WERI-Rb-1 (cell line): ENCODE measurements at regions not wholly inside any gene's neighbourhood (a gene's known extent, or its start where the extent isn't known, plus 50 kb on each side); places are given as distances from the start of the nearest gene placed in this dataset.

Experiments
- DNase-seq: peaks from one replicate; pipeline ENCODE4 v3.0.0-alpha.2; 2020
- H3K27ac ChIP-seq: fragments of 250-450 bp; sonication (Bioruptor Pico); 2 replicates; pipeline ENCODE4 v1.5.1; 2020; ENCODE audit warnings: mild to moderate bottlenecking, moderate library complexity
- H3K27me3 ChIP-seq: fragments of 250-450 bp; sonication (Bioruptor Pico); 2 replicates; pipeline ENCODE4 v1.5.1; 2021; ENCODE audit warnings: mild to moderate bottlenecking, low read depth, moderate library complexity; ENCODE audit not compliant: insufficient read depth, severe bottlenecking
- H3K36me3 ChIP-seq: fragments of 250-450 bp; sonication (Bioruptor Pico); 2 replicates; pipeline ENCODE4 v1.5.1; 2020; ENCODE audit warnings: mild to moderate bottlenecking, moderate library complexity
- H3K4me3 ChIP-seq: 2 replicates; pipeline ENCODE4 v1.5.1; 2011; ENCODE audit warnings: low read depth, mild to moderate bottlenecking, control low read depth, low read length
- H3K9me3 ChIP-seq: fragments of 250-450 bp; sonication (Bioruptor Pico); 2 replicates; pipeline ENCODE4 v1.5.1; 2021; ENCODE audit warnings: mild to moderate bottlenecking, moderate library complexity; ENCODE audit not compliant: severe bottlenecking
- CTCF ChIP-seq: IDR thresholded peaks from 2 replicates; pipeline ENCODE4 v1.5.1; 2011; ENCODE audit warnings: low read depth, mild to moderate bottlenecking, control low read depth, inconsistent platforms, low read length

DNA sequence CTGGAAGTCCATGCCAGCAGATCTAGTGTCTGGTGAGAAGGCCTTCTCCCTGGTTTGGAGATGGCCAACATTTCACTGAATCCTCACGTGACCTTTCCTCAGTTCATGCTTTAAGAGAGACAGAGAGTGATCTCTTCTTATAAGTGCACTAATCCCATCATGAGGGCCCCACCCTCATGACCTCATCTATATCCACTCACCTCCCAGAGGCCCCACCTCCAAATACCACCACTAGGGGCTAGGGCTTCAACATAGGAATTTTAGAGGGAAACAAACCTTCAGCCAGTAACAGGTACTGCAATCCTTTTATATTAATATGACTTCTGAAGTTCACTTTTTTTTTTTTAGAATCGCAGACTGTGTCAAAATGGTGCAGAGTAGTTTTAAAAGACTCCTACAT lies 496.9 kb upstream of the ADAMTS16 start:
- DNase-seq, result no peak
- peaks cover 3% of the 10 kb centered on the region for H3K27me3 ChIP-seq
- no peak overlapping the region for H3K27ac ChIP-seq
- no peaks in the 10 kb centered on the region for H3K36me3 ChIP-seq
- H3K9me3 ChIP-seq, result peaks cover 5% of the 10 kb centered on the region
- no peak for TF ChIP-seq CTCF
- H3K4me3 ChIP-seq, result no peak overlapping the region

GRCh38 chr5:4643960-4644359 lies 496.2 kb upstream of the ADAMTS16 start:
- DNase-seq, result no peak
- Histone ChIP-seq H3K27ac (no peak overlapping the region), H3K4me3 (no peak overlapping the region), H3K36me3 (no peaks in the 10 kb centered on the region), H3K27me3 (peaks cover 3% of the 10 kb centered on the region), H3K9me3 (peaks cover 5% of the 10 kb centered on the region)
- TF ChIP-seq CTCF, result no peak

DNA sequence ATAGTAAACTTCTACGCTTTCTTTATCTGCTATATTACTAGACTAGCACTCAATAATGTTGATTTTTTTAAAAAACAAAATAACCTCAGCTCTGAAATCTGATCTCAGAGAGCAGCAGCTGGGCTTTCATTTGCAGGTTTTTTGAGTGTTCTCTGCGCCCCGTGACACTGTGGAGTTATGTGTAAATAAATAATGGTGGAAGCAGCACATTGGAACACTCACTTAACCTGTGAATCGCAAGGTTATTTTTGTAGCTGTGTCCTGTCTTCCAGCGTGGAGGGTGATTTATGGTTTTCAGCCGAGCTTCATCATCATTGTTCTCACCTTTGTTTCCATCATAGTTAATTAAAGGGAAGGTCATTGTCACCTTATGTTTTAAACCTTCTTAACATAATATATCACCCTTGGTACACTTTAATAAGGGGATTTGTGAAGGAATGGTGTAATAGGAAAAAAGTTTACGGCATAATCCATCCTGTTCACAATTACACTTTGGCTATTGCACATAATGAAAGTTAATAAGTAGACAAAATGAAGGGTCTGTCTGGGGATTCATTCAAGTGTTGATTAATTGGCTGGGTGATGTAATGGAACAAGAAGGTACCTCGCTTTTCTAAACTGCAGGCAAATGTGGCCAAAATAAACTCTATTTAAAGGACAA lies 493.3 kb upstream of the ADAMTS16 start:
- no peaks in the 10 kb centered on the region for H3K36me3 ChIP-seq
- DNase-seq, result no peak
- peaks cover 3% of the 10 kb centered on the region for H3K27me3 ChIP-seq

GRCh38 chr5:4647955-4648354 lies 492.2 kb upstream of the ADAMTS16 start:
- H3K27me3 ChIP-seq, result peaks cover 3% of the 10 kb centered on the region
- no peak for TF ChIP-seq CTCF
- H3K27ac ChIP-seq, result no peak overlapping the region
- H3K9me3 ChIP-seq, result peaks cover 3% of the 10 kb centered on the region
- no peaks in the 10 kb centered on the region for H3K36me3 ChIP-seq
- H3K4me3 ChIP-seq, result no peak overlapping the region
- no peak for DNase-seq

More for the DNA sequence above, 493.3 kb upstream of the ADAMTS16 start:
- TF ChIP-seq CTCF, result no peak
- H3K27ac ChIP-seq, result no peak overlapping the region
- peaks cover 5% of the 10 kb centered on the region for H3K9me3 ChIP-seq
- no peak overlapping the region for H3K4me3 ChIP-seq

GRCh38 chr5:4651806-4652565 lies 488.1 kb upstream of the ADAMTS16 start:
- H3K27me3 ChIP-seq, result peaks cover 6% of the 10 kb centered on the region
- no peak for DNase-seq
- H3K9me3 ChIP-seq, result peaks cover 6% of the 10 kb centered on the region
- no peak overlapping the region for H3K27ac ChIP-seq
- no peak overlapping the region for H3K4me3 ChIP-seq
- no peaks in the 10 kb centered on the region for H3K36me3 ChIP-seq
- TF ChIP-seq CTCF, result no peak
